Activated CD8-positive, alpha-beta memory T cell treated with anti-CD3 and anti-CD28 coated beads for 4 hours (primary cell): ENCODE measurements at regions not wholly inside any gene's neighbourhood (a gene's known extent, or its start where the extent isn't known, plus 50 kb on each side); places are given as distances from the start of the nearest gene placed in this dataset.

ENCODE experiments used
- DNase-seq, 2 donors: peaks; one replicate each; pipeline ENCODE4 v3.0.0-alpha.2; 2020; ENCODE audit warnings: low read depth in 2 of 2

- DNase-seq, result no peak
These were observed 209.6 kb upstream of the PCSK2 start for GRCh38 chr20:17017232-17017631.

- DNase-seq, result no peak
These were observed 205.4 kb upstream of the PCSK2 start for GRCh38 chr20:17021481-17021880.

- DNase-seq, result no peak
These were observed 203.8 kb upstream of the PCSK2 start for GRCh38 chr20:17023036-17023435.

DNA sequence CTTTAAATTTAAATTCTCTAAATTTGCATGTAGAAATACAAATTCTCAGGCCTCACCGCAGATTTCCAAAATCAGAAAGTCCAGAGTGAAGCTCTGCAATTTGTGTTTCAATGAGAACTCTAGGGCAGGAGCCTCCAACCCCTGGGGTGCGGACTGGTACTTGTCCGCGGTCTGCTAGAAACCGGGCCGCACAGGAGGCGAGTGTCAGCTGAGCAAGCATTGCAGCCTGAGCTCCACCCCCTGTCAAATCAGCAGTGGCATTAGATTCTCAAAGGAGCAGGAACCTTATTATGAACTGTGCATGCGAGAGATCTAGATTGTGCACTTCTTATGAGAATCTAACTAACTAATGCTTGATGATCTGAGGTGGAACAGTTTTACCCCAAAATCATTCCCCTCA is 203.0 kb upstream of the PCSK2 start:
- no peak for DNase-seq

- DNase-seq, result no peak
These were observed 202.2 kb upstream of the PCSK2 start for GRCh38 chr20:17024513-17025119.

DNA sequence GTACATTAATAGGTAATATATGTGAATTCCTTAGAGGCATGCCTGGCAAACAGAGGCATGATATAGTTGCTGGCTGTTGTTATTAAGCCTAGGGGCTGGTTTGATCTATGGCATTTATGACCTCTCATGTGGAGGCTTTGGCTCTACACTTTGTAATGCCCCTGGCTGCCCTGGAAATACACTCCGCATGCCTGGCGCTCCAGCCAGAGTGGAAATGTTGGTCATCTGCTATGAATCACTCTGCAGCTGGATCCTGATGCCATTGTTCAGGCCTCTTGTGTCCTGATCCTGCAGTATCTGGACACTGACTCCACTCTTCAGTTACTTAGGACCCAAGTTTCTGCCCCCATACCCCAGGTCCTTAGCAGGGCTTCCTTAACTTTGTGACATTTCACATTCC is 200.5 kb upstream of the PCSK2 start:
- DNase-seq, result no peak

GRCh38 chr20:17029698-17030097 is 197.1 kb upstream of the PCSK2 start:
- no peak for DNase-seq

DNA sequence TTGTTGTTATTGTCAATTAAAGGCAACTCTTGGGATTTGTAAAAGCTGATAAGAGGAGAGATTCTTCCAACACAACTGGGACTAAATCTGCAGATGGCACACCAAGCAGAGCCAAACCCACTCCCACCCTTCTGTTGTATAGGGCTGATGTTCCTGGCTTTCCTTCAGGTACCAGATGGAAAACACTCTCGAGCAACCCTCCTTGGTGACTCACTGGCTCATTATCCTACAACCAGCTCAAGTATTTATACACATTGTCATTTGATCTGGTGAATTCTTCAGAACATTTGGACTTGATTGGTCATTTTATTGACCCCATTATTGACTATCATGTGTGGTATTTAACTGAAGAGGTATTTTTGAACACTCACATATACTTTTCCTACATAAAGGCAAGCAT is 190.3 kb upstream of the PCSK2 start:
- no peak for DNase-seq

GRCh38 chr20:17042122-17042521 is 184.7 kb upstream of the PCSK2 start:
- DNase-seq, result no peak

GRCh38 chr20:17043323-17043722 is 183.5 kb upstream of the PCSK2 start:
- DNase-seq, result no peak

- DNase-seq, result no peak
These were observed 181.9 kb upstream of the PCSK2 start for GRCh38 chr20:17044891-17045290.

GRCh38 chr20:17059465-17059864 is 167.4 kb upstream of the PCSK2 start:
- DNase-seq, result no peak

GRCh38 chr20:17061715-17062114 is 165.1 kb upstream of the PCSK2 start:
- no peak for DNase-seq

- no peak for DNase-seq
These were observed 164.1 kb upstream of the PCSK2 start for GRCh38 chr20:17062712-17063111.

- DNase-seq, result no peak
These were observed 159.9 kb upstream of the PCSK2 start for GRCh38 chr20:17066902-17067301.

DNA sequence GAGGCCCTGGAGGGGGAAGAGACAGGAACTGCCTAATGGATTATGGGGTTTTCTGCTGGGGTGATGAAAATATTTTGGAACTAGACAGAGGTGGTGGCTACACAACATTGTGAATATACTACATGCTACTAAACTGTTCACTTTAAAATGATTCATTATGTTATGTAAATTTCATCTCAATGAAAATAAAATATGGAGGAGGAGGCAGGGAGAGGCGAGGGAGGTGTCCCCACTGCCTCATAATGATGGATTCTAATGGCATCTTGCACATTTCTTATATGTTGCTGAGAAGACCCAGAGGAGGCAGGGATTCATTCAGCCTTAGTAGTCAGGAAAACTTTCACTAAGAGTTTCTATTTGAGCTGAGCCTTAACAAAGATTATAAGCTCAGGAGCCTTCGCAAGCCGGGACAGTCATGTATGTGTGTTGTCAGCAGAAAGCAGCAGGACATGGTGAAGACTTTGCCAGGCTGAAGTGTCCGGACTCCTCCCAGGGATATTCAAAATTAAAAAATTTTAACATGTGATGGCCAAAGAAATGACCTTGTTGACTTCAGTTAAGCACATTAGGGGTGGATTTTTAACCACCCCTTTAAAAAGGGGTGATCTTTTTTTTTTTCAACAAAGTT is 158.6 kb upstream of the PCSK2 start:
- DNase-seq, result no peak

DNA sequence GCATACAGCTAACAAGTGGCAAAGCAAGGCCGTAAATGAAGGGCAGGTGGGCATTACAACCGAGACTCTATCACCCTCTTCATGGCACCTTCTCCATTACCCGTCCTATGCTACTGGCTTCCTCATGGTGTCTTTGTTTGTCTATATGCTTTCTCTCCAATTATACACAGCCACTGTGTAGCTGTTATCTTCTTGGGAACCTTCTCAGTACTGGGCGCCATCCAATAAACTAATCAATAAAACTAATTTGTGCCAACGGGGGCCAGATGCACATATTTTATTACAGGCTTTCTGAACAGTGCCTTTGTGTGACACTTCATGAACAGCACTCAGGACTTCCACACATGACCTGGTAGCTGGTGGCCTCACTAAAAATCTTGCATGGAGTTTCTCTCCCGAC is 149.8 kb upstream of the PCSK2 start:
- DNase-seq, result no peak

GRCh38 chr20:17083738-17084137 is 143.1 kb upstream of the PCSK2 start:
- no peak for DNase-seq

DNA sequence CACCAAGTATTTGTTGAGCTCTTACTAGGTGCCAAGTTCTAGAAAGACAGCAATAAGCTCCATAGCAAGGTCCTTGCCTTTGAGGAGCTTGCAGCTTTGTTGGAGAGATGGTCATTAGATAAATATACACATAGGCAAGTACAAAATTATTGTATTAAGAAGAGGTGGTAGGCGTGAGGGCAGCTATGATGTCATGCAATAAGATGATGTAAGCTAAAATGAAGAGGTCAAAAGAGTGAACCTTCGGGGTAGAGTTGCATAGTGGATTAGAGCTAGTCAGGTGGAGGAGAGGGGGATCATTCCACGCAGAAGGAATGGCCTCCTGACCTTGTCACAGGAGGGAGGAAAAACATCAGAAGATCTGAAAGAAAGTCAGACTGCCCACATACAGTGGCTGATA is 141.9 kb upstream of the PCSK2 start:
- DNase-seq, result no peak

DNA sequence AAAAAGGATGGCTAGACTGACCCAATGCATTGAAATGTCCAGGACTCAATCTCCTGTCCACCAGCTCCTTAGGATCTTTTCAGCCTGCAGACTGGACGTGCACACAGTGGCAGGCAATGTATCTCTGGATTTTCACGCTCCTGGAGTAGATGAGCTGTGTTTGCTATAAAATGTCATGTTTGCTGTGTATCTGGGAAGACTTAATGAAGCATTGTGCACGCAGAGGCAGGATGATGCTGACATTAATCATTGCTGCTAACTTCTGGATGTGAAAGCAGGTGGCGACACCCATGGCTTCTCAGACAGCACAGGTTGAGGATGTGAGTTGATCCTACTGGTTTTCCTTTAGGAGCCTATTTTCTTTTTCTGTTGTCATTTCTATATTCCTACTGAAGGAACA is 133.1 kb upstream of the PCSK2 start:
- no peak for DNase-seq

GRCh38 chr20:17097603-17098002 is 129.2 kb upstream of the PCSK2 start:
- no peak for DNase-seq

DNA sequence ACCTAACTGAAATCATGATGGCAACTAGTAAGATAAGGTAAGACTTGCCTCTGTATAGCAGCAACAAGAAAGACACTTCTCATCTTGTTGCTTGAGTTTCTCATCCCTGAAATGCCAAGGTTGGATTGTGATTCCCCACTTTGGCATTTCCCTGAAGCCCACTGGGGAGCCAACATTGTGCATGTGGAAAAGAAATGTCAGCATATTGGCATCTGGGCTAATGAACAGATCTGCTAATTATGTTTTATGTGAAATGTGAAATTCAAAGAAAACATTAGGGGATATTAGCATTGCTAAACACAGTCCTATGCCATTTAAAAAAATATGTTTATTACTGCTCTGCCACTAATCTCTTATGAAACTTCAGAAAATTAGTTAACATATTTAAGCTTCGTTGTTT is 126.3 kb upstream of the PCSK2 start:
- DNase-seq, result no peak

DNA sequence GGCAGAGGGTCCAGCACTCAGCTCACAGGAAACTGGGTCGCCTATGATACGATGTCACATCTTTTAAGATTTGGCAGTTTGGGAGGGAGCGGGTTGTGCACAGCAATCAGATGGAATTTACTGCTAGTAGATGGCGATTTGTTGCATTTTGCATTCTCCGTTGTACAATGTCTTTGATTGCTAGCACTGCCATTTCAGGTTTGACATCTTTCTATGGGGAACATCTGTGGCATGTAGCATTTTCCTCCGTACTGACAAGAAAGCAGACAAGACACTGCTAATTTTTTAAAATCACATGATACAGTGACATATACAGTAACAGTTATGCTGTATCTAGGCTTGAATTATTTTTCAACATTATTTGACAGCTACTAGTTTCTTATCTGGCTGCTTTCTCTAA is 119.7 kb upstream of the PCSK2 start:
- no peak for DNase-seq

DNA sequence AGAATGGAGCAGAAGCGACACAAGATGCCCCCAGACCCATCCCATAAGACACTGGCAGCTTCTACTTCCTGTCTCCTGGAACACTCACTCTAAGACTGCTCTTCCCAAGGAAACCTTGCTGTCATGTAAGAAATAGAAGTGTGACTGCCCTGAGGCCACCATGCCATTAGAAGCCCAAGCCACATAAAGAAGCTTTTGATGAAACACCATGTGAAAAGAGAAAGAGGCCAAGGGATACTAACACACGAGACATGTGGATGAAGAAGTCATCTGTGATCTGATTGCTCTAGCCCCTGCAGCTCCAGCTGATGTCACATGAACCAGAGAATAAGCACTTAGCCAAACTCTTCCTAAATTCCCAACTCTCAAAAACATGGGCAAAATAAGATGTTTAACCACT is 117.9 kb upstream of the PCSK2 start:
- no peak for DNase-seq
